Activated CD4-positive, CD25-positive, alpha-beta regulatory T cell treated with anti-CD3 and anti-CD28 coated beads, Interleukin-2, amount 50 U/mL, for 16 hours (primary cell): ENCODE measurements at regions not wholly inside any gene's neighbourhood (a gene's known extent, or its start where the extent isn't known, plus 50 kb on each side); places are given as distances from the start of the nearest gene placed in this dataset.

Source experiments
- DNase-seq: peaks from one replicate; pipeline ENCODE4 v3.0.0-alpha.2; 2020; ENCODE audit warnings: low read depth, low spot score

DNA sequence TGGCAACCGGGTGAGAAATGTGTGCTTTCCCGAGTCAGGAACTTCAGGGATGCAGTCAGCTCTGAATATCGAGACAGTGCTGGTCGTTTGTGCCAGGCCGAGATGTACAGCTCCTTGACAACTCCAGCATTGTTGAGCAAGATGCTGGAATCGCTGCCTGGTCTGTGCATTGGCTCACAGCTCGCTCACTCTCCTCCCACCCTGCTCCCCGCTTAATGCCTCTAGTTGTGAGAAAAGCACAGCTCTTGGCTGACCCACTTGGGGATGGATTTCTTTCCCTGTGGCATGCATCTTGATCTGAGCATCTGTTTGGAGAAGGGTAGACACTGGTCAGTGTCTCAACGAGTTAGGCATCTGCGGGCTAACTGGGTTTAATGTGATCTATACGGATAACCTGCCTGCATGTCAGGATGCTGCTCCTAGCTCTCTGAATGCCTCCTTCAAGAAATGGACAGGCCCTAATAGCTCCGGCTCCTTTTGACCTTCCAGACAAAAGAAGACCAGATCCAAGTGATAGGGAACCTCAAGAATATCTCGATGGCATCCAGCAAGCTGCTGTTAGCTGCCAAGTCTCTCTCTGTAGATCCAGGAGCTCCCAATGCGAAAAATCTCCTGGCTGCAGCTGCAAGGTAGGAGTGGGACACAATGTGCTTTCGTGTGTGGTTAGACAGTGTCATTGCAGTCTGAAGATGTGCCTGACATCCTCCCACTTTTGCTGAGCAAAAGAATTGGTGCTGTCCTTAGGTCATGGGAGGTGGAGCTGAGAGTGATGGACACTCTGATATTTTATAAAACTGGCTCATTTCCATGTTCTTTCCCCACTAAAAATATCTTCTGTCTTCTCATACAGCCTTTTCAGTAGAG, 302.2 kb upstream of the TPM1 start:
- no peak for DNase-seq

DNA sequence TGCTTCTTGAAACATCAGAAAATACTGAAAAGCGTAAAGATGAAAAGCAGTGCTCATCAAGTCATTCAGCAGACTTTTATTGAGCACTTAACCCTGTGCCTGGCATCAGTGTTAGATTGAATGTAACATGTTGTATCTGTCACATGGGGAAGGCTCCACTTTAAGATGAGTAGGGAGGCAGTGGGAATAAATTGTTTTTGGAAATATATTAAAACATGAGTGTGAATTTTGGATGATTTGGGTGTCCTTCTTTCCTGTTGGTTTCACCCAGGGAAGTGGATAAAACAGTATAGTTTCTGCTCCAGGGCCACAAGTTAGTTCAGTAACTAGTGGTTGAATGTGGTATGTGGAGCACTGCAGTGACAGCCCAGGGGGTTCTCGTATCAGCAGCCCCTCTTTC, 301.4 kb upstream of the TPM1 start:
- no peak for DNase-seq

DNA sequence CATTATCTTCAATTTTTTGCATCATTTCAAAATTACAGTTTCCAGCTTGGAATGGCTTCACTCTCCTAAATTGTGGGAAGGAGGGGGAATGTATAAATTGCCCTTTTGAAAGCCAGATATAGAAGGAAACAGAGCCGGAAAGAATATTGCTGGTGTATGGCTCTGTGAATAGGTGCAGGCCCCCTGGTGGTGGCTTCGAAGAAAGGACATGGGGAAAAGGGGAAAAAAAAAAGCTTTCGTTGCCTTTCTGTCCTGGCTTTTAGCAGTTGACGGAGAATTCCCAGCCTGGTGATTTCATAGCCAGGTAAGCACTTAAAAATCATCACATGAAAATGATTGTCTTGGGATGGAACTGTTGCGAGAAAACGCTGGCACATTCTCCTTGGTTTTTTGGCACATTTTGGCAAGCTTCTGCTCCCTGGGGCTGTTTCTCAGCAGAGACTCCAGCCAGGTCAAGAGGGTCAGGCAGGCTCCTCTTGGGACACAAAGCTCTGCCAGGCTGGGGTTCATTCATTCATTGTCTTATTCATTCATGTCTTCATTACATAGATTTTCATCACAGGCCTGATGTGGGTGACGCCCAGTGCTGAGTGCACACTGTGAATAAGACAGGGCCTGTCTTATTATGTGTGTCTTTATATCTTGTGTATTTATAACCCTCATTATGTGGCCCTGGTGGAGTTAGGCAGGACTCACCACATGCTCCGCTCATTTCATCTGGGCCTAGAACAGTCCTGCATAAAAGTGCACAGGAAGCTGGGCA, 300.0 kb upstream of the TPM1 start:
- DNase-seq = no peak

DNA sequence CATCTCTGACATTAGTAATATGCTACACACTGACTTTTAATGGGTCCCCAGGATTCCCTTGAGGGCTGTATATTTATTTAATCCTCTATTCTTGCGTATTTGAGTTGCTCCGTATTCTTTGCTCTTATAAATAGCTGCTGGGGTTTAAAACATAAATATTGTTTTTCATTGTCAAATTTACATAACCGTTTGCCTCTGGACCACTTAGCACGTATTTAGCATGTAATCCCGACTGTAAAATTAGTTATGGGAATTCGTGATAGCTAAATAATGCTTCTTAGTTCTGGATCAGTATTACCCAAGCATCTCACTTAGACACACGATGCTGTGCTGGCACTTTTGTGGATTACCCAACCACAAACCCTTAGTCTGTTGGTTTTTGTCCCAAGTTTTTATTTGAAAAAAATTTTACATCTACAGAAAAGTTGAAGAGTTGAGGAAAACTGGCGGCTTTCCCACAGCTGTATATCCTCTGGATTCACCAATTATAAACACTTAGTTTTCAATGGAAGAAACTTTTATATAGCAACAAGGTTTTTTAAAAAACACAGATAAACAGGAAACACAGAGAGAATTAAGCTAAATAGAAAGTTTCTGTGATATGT, 296.8 kb upstream of the TPM1 start:
- no peak for DNase-seq

DNA sequence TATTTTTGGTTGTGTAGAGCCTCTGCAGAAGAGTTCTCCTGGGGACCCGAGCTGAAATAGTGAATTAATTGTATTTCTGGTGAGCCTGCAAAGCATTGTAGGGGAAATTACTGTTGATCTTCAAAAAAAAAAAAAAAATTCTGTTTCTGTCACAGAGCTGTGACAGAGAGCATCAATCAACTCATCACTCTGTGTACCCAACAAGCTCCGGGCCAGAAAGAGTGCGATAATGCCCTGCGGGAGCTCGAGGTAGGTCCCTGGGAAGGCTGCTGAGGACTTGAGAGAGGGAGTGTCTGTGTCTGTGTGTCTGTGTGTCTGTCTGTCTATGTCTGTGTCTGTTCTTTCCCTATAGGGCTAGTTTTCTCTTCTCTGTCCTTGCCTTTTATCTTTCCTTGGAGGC, 294.4 kb upstream of the TPM1 start:
- no peak for DNase-seq

DNA sequence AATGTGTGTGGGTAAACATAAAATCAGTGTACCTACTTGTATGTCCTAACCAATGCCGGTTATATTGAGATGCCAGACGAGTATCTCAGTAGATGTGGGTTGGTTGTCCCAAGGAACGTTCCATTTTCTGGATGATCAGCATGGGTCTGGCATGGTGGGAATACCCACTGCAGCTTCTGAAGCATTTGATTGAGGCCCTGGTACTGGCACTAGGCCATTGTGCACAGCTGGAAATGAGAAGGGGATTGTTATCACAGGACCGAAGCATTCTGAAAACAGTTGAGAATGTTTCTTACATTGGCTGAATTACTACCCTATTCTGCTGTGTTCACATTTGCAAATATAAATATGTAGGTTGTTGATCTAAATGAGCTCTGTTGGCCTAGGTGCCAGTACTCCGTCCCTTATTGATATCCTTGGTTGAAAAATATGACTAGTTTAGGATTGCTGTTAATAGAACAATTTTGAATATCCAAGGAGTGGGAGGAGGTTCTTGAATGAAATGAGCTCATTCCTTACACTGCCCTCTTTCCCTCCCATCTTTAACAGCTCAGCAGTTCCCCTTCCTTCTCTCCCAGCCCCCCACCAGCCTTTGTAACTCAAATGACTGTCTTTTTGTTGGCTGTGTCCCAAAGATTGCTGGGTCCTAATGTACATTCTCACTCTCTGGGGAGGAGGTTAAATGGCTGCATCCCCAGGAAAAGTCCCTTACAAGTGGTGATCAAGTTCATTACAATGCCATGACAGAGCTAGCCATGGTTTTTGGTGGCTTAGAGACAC, 293.3 kb upstream of the TPM1 start:
- DNase-seq = no peak

DNA sequence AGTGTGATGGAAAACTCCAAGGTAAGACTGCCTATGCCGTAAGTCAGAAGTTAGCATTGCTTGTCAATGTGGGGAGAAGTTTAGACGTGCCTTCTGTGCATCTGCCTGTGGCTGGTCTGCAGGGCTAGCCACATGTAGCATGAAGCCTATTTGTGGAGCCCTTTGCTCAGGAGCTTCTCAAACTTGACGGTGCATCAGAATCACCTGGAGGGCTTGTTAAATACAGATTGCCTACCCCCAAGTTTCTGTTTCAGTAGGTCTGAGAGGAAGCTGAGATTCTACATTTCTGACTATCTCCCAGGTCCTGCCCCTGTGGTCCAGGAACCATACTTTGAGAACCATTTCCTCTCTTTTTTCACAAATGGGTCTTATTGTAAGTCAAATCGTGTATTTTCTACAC, 292.1 kb upstream of the TPM1 start:
- DNase-seq = no peak

DNA sequence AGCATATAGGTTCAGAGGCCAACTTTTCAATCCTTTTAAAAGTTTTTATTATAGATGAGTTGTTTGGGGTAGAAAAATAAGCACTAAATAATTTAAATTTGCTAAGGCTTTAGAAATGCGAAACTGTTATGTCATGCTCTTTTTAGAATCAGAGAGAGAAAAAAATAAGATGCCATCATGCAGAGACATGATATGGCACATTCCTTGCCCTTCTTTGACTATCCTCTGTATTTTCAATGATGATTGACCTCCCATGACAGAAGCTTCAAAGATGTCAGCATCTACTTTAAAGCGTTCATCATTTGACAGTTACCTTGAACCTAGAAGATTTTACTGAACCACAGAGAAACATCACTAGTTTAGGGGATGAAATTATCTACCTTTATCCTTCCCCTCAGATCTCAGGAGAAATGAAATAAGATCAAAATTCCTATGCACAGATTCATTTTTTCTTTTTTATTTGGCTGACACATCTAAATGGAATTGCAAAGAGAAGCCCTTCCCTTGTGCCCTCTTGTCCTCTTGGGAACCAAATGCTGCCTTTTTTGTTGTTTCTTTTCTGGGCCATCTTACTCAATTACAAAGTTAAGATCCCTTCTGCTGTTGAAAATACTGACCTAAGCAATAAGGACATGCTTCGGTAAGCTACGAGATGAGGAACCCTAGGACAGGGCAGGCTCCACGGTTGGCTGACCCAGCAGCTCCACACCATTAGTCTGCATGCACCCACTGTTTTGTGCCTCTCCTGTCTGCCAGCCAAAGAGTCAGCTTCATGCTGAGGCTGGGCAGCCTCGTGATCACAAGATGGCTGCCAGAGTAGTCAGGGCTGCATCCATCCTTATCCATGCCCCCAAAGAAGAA, 289.7 kb upstream of the TPM1 start:
- DNase-seq = no peak

DNA sequence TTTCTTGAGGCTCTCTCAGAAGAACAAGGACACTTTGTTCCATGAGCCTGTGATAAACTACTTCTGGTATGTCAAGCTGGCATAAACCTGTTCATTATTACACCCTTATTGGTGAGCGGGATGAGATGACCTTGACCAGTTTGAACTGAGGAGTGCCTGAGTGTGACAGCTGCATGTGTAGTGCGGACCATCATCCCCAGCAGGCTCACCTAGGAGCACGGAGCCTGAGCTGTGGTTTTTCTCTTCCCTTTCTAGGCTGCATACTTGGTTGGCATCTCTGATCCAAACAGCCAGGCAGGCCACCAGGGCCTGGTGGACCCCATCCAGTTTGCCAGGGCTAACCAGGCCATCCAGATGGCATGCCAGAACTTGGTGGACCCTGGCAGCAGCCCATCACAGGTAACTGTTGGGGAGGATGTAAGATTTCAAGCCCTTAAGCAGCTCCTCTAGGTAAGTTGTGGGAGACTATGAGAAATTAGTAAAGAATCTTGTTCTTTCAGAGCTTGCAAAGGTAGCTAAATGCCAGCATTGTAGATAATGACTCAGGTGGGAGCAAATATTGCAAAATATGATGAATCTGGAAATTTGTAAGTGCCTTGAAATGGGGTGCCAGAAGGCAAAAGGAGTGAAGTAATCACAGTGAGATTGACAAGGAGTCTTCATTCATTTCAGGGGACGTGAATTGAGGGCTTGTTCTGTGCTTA, 288.9 kb upstream of the TPM1 start:
- no peak for DNase-seq

DNA sequence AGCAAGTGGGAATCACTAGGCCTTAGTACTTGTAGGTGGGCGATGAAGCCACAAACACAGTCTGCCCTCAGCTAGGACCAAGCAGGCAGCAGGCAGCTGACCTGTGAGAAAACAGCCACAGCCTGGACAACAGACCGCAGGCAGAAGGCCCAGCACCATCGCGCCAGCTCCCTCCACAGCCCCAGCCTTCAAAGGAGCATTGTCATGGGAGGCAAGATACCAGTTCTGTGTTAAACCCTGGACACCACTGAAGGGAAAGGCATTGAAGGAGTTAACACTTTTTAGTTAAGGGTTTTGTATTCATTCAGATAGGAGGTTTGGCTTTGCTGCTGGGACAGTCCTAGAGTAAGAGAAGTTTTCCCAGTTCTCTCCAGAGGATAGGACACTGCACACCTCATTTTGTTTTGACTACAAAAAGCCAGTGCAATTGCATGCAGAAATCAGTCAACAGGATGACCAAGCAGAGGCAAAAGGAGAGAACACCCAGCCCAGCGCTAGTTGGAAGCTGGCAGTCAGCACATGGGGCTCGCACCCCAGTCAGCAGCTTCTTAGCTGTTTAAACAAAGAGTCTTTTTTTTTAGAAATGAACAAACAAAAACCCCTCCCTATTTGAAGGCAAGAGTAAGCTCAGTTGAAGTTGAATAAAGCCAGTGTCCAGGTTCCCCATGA, 286.1 kb upstream of the TPM1 start:
- DNase-seq = no peak

DNA sequence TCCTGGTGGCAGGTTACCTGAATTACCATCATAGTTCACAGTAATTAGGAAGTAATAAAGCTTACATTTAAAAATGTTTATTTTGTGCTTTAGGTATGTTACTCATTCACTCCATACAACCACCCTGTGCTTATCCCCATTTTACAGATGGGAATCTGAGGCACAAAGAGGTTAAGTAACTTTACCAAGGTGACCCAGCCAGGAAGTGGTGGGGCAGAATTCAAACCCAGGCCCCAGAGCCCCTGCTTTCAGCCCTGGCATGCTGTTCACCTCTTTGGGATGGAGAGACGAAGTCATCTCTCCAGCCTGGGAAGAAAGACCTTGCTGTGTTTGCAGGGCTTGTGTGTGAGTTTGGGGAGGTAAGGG, 285.6 kb upstream of the TPM1 start:
- DNase-seq = no peak

DNA sequence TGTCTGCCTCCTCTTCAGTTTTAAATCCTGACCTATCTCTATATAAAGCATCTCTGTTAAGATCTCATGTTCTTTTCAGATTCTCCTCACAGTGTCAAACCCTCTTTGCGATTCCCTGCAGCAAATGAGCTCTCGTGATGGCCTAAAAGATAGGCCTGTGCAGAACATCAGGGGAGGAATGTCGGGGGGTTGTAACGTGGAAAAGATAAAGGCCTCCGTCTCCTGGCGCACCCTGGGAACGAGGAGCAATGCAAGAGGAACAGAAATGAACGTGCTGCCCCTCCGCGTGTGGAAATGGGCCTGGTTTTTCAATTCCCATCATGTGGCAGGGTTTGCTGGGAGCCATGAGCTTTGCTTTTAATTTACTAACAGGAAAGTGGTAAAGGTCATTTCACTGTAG, 285.0 kb upstream of the TPM1 start:
- no peak for DNase-seq

DNA sequence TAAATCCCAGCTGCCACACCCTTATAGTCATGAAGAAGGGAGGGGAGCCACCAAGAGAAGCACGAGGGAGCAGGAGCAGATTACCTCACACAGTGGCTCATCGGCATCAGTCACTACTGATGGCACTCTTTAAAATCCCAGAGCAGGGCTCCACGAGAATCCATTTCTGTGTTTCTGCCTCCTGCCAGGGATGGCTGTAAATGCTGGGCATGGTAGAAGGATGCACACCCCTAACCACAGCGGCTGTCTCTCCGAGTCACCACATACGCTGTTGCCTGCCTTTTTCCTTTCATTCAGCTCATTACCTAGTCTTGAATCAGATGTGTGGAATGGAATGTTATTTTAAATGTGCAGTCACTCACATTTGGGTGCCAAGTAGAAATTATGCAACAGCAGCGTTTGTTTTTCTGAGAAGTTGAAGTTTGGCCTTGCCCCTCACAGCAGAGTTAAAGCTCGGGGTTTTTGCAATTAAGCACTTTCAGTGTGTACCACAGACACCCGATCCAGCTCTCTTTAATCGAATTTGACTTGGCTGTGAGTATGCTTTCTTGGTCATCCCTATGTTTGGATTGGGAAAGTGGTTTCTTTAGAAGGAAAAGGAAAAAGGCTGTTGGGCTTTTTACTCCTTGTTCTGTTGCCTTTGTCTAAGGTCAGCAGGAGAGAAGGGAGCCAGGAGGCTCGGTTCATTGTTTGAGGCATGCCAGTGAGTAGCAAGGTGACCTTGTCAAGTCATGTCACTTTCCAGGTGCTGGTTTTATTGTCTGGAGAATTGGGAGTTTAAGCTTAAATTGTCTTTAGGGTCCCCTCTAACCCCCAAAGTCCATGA, 284.2 kb upstream of the TPM1 start:
- no peak for DNase-seq

DNA sequence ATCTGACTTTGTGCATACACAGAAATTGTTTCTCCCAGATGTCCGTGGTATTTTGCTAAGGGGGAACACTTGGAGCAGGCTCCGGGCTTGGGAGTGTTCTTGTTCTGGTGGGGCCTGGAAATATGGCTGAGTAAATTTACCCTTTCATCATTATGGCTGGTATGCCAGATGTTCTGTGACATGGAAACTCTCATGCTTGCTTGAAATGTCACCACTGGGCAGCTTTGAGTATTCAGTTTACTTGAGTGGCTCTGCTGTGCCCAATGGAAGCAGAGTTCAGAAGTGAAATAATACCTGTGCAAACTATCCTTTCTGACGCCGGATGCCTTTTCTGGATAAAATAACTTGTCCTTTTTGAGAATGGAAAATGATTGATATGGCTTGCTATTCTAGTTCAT, 283.6 kb upstream of the TPM1 start:
- no peak for DNase-seq

DNA sequence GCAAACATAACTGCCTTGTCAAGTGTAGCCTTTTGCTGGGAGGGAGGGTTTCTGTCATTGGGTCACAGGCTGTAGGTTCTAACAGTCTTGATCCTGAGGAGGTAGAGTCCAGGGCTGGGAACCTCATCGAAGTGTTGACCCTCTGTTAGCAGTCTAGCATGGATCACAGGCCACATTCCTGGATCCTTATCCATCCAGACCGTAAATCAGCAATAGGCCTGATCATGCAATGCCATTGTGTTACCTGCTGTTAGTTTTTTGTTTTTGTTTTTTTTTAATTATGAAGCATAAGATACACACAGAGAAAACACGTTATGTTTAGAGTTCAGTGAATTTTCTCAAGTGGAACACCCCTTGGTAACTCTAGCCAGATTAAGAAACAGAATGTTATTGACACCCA, 282.0 kb upstream of the TPM1 start:
- DNase-seq = no peak

DNA sequence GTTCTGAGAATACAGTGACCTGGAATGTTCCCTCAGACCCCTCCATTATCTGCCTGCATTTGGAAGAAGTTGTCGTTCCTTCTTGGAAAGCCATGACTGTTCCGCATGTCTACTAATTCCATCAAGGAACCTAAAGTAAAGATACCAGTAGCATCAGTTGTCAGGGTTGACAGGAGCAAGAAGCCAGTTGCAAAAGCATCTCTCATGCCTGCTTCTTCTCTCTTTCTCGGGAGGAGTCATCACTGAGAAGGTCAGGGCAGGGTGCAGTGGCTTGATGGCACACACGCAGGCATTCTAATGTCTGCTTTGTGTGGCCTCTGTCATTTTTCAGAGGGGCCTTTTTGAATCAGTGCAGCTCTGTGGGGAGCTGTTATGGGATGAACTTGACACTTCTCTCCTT, 276.6 kb upstream of the TPM1 start:
- DNase-seq = no peak

DNA sequence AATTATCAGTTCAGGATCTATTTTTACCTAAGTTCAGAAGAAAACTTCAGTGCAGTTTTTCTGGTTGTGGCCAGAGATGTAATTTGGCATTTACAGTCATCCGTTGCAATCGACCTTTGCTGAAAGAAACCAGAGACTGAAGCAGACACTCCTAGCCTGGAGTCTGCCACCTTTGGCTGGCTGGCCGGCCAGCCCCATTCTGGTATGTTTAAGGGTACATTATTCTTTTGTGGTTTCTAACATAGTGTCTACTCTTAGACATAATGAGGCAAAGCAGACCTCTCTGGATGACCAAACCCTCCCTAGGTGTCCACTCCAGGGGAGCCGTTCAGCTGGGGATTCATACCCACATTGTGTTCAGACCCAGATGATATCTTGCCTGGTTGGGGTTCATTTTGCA, 275.9 kb upstream of the TPM1 start:
- no peak for DNase-seq

DNA sequence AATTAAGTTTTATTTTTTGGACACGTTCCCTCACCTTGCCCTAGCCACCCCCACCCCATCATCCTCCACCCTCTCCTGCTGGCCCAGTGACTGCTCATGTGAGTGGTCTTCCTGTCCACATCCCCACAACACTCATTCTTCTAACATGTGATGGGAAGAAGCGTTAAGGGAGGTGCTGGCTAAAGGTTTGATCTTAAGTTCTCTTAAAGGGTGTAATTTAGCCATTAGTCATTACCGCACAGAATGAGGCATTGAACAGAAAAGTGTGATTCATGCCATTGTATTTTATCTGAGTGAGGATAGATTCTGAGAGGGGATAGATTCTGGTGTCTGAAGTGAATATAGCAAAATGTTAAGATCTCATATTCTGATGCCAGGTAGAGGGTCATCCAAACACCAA, 272.9 kb upstream of the TPM1 start:
- no peak for DNase-seq

DNA sequence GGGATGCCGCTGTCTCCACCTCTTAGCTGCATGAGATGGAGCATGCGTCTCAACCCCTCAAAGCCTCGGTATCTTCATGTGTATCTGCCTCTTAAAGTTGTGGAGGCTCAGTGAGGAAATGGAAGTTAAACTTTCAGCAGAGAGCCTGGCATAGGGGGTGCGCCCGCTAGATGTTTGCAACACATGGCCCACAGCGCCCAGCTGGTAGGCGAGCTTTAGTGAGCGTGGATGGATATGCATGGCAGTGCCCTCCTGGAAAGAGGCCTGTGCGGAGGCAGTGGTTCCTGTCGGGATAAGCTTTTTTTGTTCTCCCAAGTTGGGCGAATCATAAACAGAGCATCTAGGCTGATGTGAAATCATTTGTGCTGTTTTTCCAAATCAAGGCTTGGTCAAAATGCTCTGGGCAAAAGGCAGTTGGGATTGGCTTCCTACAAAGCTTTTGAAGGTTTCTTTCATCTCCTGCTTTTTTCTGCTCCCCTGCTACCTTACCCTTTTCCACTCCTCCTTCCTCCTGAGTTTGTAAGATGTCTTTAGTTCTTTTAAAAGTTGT, 272.4 kb upstream of the TPM1 start:
- no peak for DNase-seq
